ENCODE measurements at regions not wholly inside any gene's neighbourhood (a gene's known extent, or its start where the extent isn't known, plus 50 kb on each side); places are given as distances from the start of the nearest gene placed in this dataset.

GRCh38 chr4:113849771-113850170, 88.2 kb upstream of the CAMK2D start:
- peak; percentile 8 for DNase-seq (ENCODE audit: low read depth)

GRCh38 chr4:113847710-113848109, 86.2 kb upstream of the CAMK2D start:
- DNase-seq (ENCODE audit: low read depth) = no peak

- no peak for DNase-seq (ENCODE audit: low read depth)
Measured at GRCh38 chr4:113846433-113846832, 84.9 kb upstream of the CAMK2D start.

- DNase-seq (ENCODE audit: low read depth) = no peak
Measured at GRCh38 chr4:113845138-113845537, 83.6 kb upstream of the CAMK2D start.

- DNase-seq (ENCODE audit: low read depth) = no peak
Measured at GRCh38 chr4:113844369-113844768, 82.8 kb upstream of the CAMK2D start.

GRCh38 chr4:113840861-113841260, 79.3 kb upstream of the CAMK2D start:
- DNase-seq (ENCODE audit: low read depth) = peak; percentile 35

- no peak for DNase-seq (ENCODE audit: low read depth)
Measured at GRCh38 chr4:113838460-113838859, 76.9 kb upstream of the CAMK2D start.

- peak; percentile 91 for DNase-seq (ENCODE audit: low read depth)
Measured at GRCh38 chr4:113837397-113837796, 75.9 kb upstream of the CAMK2D start.

- DNase-seq (ENCODE audit: low read depth) = peak; percentile 35
Measured at GRCh38 chr4:113835005-113835404, 73.5 kb upstream of the CAMK2D start.

GRCh38 chr4:113834298-113834697, 72.8 kb upstream of the CAMK2D start:
- no peak for DNase-seq (ENCODE audit: low read depth)

GRCh38 chr4:113832803-113833202, 71.3 kb upstream of the CAMK2D start:
- DNase-seq (ENCODE audit: low read depth) = no peak

- no peak for DNase-seq (ENCODE audit: low read depth)
Measured at GRCh38 chr4:113831457-113831856, 69.9 kb upstream of the CAMK2D start.

- DNase-seq (ENCODE audit: low read depth) = no peak
Measured at GRCh38 chr4:113828702-113829101, 67.2 kb upstream of the CAMK2D start.

GRCh38 chr4:113827285-113827684, 65.7 kb upstream of the CAMK2D start:
- DNase-seq (ENCODE audit: low read depth) = no peak

- DNase-seq (ENCODE audit: low read depth) = no peak
Measured at GRCh38 chr4:113826421-113826820, 64.9 kb upstream of the CAMK2D start.

GRCh38 chr4:113825272-113825671, 63.7 kb upstream of the CAMK2D start:
- no peak for DNase-seq (ENCODE audit: low read depth)

- no peak for DNase-seq (ENCODE audit: low read depth)
Measured at GRCh38 chr4:113824396-113824795, 62.9 kb upstream of the CAMK2D start.

GRCh38 chr4:113823291-113823659, 61.7 kb upstream of the CAMK2D start:
- peak; percentile 56 for DNase-seq (ENCODE audit: low read depth)

- DNase-seq (ENCODE audit: low read depth) = no peak
Measured at GRCh38 chr4:113822555-113823290, 61.2 kb upstream of the CAMK2D start.

- DNase-seq (ENCODE audit: low read depth) = peak; percentile 57
Measured at GRCh38 chr4:113821856-113822255, 60.3 kb upstream of the CAMK2D start.

GRCh38 chr4:113820108-113820507, 58.6 kb upstream of the CAMK2D start:
- DNase-seq (ENCODE audit: low read depth) = no peak

- no peak for DNase-seq (ENCODE audit: low read depth)
Measured at GRCh38 chr4:113815826-113816225, 54.3 kb upstream of the CAMK2D start.

- no peak for DNase-seq (ENCODE audit: low read depth)
Measured at GRCh38 chr4:113811359-113811758, 49.8 kb upstream of the CAMK2D start.

Measured in amniotic epithelial cell (primary cell).